ENCODE measurements at regions not wholly inside any gene's neighbourhood (a gene's known extent, or its start where the extent isn't known, plus 50 kb on each side); places are given as distances from the start of the nearest gene placed in this dataset.
"Not testable (repeated sequence)": the region's sequence is repeated elsewhere in the genome, so short reads cannot be mapped to it uniquely, and the experiment has no call there.

- no peak for TF ChIP-seq CTCF (IDR thresholded peaks at IDR 0.05; ENCODE audit: borderline replicate concordance, extremely low read depth, insufficient read depth)
- intact Hi-C loops (cut with DNase I): no loop called here
- Histone ChIP-seq H3K4me3 (ENCODE audit: low read length in 3 of 3) (peak overlapping the region in 1 of 3 donors; percentile 32), H3K27ac (ENCODE audit: low read depth in 2 of 2, low read length in 2 of 2) (peak overlapping the region in 1 of 2 donors; percentile 30), H3K9ac (ENCODE audit: low read length in 3 of 3) (no peak overlapping the region), H3K27me3 (ENCODE audit: control insufficient read depth, insufficient read depth, low read length) (no peaks in the 10 kb centered on the region), H3K36me3 (ENCODE audit: control insufficient read depth in 2 of 3, insufficient read depth in 3 of 3, low read length in 3 of 3) (no peaks in the 10 kb centered on the region), H3K4me1 (ENCODE audit: control insufficient read depth in 2 of 3, insufficient read depth in 2 of 3, low read depth in 1 of 3, low read length in 3 of 3) (peaks cover 0 to 5% (median 4%) of the 10 kb centered on the region in 3 donors), H3K9me3 (ENCODE audit: control insufficient read depth in 2 of 3, insufficient read depth in 1 of 3, low read length in 3 of 3) (peaks cover 0 to 5% (median 0%) of the 10 kb centered on the region in 3 donors)
- DNase-seq: no peak
- no peak for FAIRE-seq
These were observed 60.9 kb downstream of the TLNRD1 start for GRCh38 chr15:81061490-81062253.

GRCh38 chr15:81062937-81063336, 62.2 kb downstream of the TLNRD1 start:
- Histone ChIP-seq H3K4me1 (ENCODE audit: control insufficient read depth in 2 of 3, insufficient read depth in 2 of 3, low read depth in 1 of 3, low read length in 3 of 3) (peaks cover 0 to 5% (median 4%) of the 10 kb centered on the region in 3 donors), H3K27ac (ENCODE audit: low read depth in 2 of 2, low read length in 2 of 2) (no peak overlapping the region), H3K9me3 (ENCODE audit: control insufficient read depth in 2 of 3, insufficient read depth in 1 of 3, low read length in 3 of 3) (peaks cover 0 to 3% (median 0%) of the 10 kb centered on the region in 3 donors), H3K36me3 (ENCODE audit: control insufficient read depth in 2 of 3, insufficient read depth in 3 of 3, low read length in 3 of 3) (no peaks in the 10 kb centered on the region), H3K4me3 (ENCODE audit: low read length in 3 of 3) (no peak overlapping the region), H3K9ac (ENCODE audit: low read length in 3 of 3) (no peak overlapping the region), H3K27me3 (ENCODE audit: control insufficient read depth, insufficient read depth, low read length) (no peaks in the 10 kb centered on the region)
- no peak for DNase-seq
- FAIRE-seq: no peak
- no peak for TF ChIP-seq CTCF (IDR thresholded peaks at IDR 0.05; ENCODE audit: borderline replicate concordance, extremely low read depth, insufficient read depth)
- intact Hi-C loops (cut with DNase I): no loop called here

- intact Hi-C loops (cut with DNase I): no loop called here
- no peaks in the 10 kb centered on the region for H3K36me3 ChIP-seq (ENCODE audit: control insufficient read depth in 2 of 3, insufficient read depth in 3 of 3, low read length in 3 of 3)
- TF ChIP-seq CTCF (IDR thresholded peaks at IDR 0.05; ENCODE audit: borderline replicate concordance, extremely low read depth, insufficient read depth): no peak
- peaks cover 0 to 7% (median 5%) of the 10 kb centered on the region in 3 donors for H3K4me1 ChIP-seq (ENCODE audit: control insufficient read depth in 2 of 3, insufficient read depth in 2 of 3, low read depth in 1 of 3, low read length in 3 of 3)
- DNase-seq (no peak), FAIRE-seq (no peak)
- H3K9ac ChIP-seq (ENCODE audit: low read length in 3 of 3): no peak overlapping the region
- H3K9me3 ChIP-seq (ENCODE audit: control insufficient read depth in 2 of 3, insufficient read depth in 1 of 3, low read length in 3 of 3): no peaks in the 10 kb centered on the region
- H3K27ac ChIP-seq (ENCODE audit: low read depth in 2 of 2, low read length in 2 of 2): no peak overlapping the region
- H3K27me3 ChIP-seq (ENCODE audit: control insufficient read depth, insufficient read depth, low read length): no peaks in the 10 kb centered on the region
- no peak overlapping the region for H3K4me3 ChIP-seq (ENCODE audit: low read length in 3 of 3)
These were observed 63.5 kb downstream of the TLNRD1 start for GRCh38 chr15:81064253-81064652.

GRCh38 chr15:81067567-81067966, 66.5 kb upstream of the CFAP161 start:
- peak; percentile 98 for FAIRE-seq
- H3K27ac ChIP-seq (ENCODE audit: low read depth in 2 of 2, low read length in 2 of 2); H3K4me1 ChIP-seq (ENCODE audit: control insufficient read depth in 2 of 3, insufficient read depth in 2 of 3, low read depth in 1 of 3, low read length in 3 of 3); intact Hi-C loops (cut with DNase I); H3K27me3 ChIP-seq (ENCODE audit: control insufficient read depth, insufficient read depth, low read length); H3K9me3 ChIP-seq (ENCODE audit: control insufficient read depth in 2 of 3, insufficient read depth in 1 of 3, low read length in 3 of 3); H3K36me3 ChIP-seq (ENCODE audit: control insufficient read depth in 2 of 3, insufficient read depth in 3 of 3, low read length in 3 of 3); DNase-seq; H3K9ac ChIP-seq (ENCODE audit: low read length in 3 of 3); H3K4me3 ChIP-seq (ENCODE audit: low read length in 3 of 3): not testable (repeated sequence)
